Esophagus muscularis mucosa (tissue), 4 donors: ENCODE measurements at regions not wholly inside any gene's neighbourhood (a gene's known extent, or its start where the extent isn't known, plus 50 kb on each side); places are given as distances from the start of the nearest gene placed in this dataset.

ENCODE experiments used
- DNase-seq: peaks from one replicate; pipeline ENCODE4 v3.0.0-alpha.2; 2017; ENCODE audit errors: extremely low spot score
- H3K27ac ChIP-seq, 4 donors: fragments of 200-600 bp; sonication (generic); replicated peaks in 1 of 4; 1 replicate in 3 of 4; 2 replicates in 1 of 4; pipeline ENCODE4 v1.5.1; 2016 to 2019; ENCODE audit warnings: mild to moderate bottlenecking in 1 of 4
- H3K27me3 ChIP-seq, 4 donors: fragments of 200-600 bp; sonication (generic); one replicate each; pipeline versions ENCODE4 v1.5.1 to v1.6.0; 2016 to 2019
- H3K36me3 ChIP-seq, 4 donors: fragments of 200-600 bp; sonication (generic); one replicate each; pipeline ENCODE4 v1.5.1; 2016 to 2019
- H3K4me1 ChIP-seq, 4 donors: fragments of 200-600 bp; sonication (generic); one replicate each; pipeline ENCODE4 v1.5.1; 2016 to 2019
- H3K4me3 ChIP-seq, 4 donors: fragments of 200-600 bp; sonication (generic); 1 replicate in 2 of 4; 2 replicates in 2 of 4; pipeline ENCODE4 v1.5.1; 2016 to 2019; ENCODE audit warnings: mild to moderate bottlenecking in 4 of 4, moderate library complexity in 1 of 4
- H3K9me3 ChIP-seq, 4 donors: fragments of 200-600 bp; sonication (generic); 1 replicate in 3 of 4; 2 replicates in 1 of 4; pipeline ENCODE4 v1.5.1; 2016 to 2019
- CTCF ChIP-seq, 3 experiments: fragments of 200-600 bp in 2 of 3; fragments of 450-650 bp in 1 of 3; sonication (generic) in 2 of 3; IDR thresholded peaks; one replicate each; pipeline ENCODE4 v1.5.1; 2017 to 2019; ENCODE audit warnings: antibody characterized with exemption in 3 of 3, mild to moderate bottlenecking in 2 of 3, moderate library complexity in 1 of 3
- EP300 ChIP-seq: sonication (generic); formaldehyde crosslinking; IDR thresholded peaks from one replicate; pipeline ENCODE4 v1.6.1; 2017; ENCODE audit warnings: antibody characterized with exemption
- POLR2A ChIP-seq: fragments of 450-650 bp; IDR thresholded peaks from one replicate; pipeline ENCODE4 v1.6.1; 2017; ENCODE audit warnings: antibody characterized with exemption, moderate library complexity, mild to moderate bottlenecking, low read depth
- POLR2AphosphoS5 ChIP-seq, 2 donors: sonication (generic); formaldehyde crosslinking; IDR thresholded peaks; one replicate each; pipeline ENCODE4 v1.6.1; 2017; ENCODE audit warnings: antibody characterized with exemption in 2 of 2
- WGBS: methylation state at CpG from one replicate; pipeline ENCODE4 v1.1.5; 2018; 5-methylcytosine and 5-hydroxymethylcytosine counted together
- intact Hi-C: fragments of 100-400 bp; cut with DNase I; formaldehyde crosslinking; loops from one replicate; pipeline ENCODE4 v1.15.1; 2023

GRCh38 chr2:147709655-147710054 lies 135.2 kb upstream of the ACVR2A start:
- H3K4me1 ChIP-seq, result no peaks in the 10 kb centered on the region
- intact Hi-C loops, result no loop called here

DNA sequence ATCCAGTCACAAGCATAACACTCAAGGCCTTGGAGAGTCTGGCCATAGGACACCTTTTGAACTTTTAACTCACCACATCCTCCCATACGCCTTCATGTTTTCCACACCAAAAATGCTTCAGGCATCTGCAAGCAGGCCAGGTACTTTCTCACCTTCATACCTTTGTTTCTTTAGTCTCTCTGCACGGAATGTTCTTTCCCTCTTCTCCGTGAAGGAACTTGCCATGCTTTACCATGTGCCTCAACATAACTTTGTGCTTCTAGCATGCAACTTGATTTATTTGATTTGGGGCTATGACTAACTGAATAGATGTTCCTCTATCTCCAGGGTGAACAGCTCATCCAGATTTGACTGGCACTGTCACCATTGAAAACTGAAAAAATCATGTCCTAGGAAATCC lies 141.7 kb upstream of the ACVR2A start:
- Histone ChIP-seq H3K4me1 (no peaks in the 10 kb centered on the region), H3K9me3 (no peaks in the 10 kb centered on the region), H3K4me3 (no peak overlapping the region), H3K36me3 (no peaks in the 10 kb centered on the region), H3K27ac (no peak overlapping the region), H3K27me3 (no peaks in the 10 kb centered on the region)
- intact Hi-C loops, result no loop called here
- no peak for DNase-seq
- WGBS, result 63% methylated on average over 3 of the region's 3 CpGs
- TF ChIP-seq CTCF (IDR thresholded peaks at IDR 0.05) (no peak), EP300 (no peak), POLR2AphosphoS5 (IDR thresholded peaks at IDR 0.05) (no peak), POLR2A (no peak)

More at GRCh38 chr2:147709655-147710054, 135.2 kb upstream of the ACVR2A start:
- Histone ChIP-seq H3K27me3 (no peaks in the 10 kb centered on the region), H3K36me3 (no peaks in the 10 kb centered on the region), H3K27ac (no peak overlapping the region), H3K9me3 (peaks cover 0 to 4% (median 0%) of the 10 kb centered on the region in 4 donors), H3K4me3 (no peak overlapping the region)
- no peak for DNase-seq
- TF ChIP-seq POLR2A, result no peak
- no peak for TF ChIP-seq EP300
- no peak for TF ChIP-seq POLR2AphosphoS5 (IDR thresholded peaks at IDR 0.05)
- TF ChIP-seq CTCF (IDR thresholded peaks at IDR 0.05), result no peak

DNA sequence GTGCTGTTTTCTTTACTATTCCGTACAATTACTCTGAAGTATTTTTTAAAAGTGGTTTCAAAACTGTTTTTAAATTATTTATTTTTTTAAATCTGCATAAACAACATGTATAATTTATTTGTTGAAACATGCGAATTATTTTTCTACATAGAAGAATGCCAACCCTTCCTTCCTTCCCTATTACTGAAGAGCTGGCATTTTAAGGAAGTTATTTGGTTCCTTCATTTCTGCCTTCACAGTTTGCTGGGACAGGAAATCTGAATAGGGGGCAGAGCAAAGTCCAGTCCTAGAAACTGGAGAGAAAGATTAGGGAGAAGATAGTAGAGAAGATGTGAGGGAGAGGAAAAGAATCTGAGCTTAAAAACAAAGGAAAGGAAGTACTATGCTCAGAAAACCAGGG lies 146.7 kb upstream of the ACVR2A start:
- TF ChIP-seq POLR2AphosphoS5 (IDR thresholded peaks at IDR 0.05) (no peak), EP300 (no peak), CTCF (IDR thresholded peaks at IDR 0.05) (no peak), POLR2A (no peak)
- 85% methylated on average over 2 of the region's 2 CpGs for WGBS
- H3K27me3 ChIP-seq, result no peaks in the 10 kb centered on the region
- H3K36me3 ChIP-seq, result no peaks in the 10 kb centered on the region
- no peak for DNase-seq
- no peaks in the 10 kb centered on the region for H3K4me1 ChIP-seq
- H3K9me3 ChIP-seq, result no peaks in the 10 kb centered on the region
- intact Hi-C loops, result no loop called here
- no peak overlapping the region for H3K27ac ChIP-seq
- H3K4me3 ChIP-seq, result no peak overlapping the region

DNA sequence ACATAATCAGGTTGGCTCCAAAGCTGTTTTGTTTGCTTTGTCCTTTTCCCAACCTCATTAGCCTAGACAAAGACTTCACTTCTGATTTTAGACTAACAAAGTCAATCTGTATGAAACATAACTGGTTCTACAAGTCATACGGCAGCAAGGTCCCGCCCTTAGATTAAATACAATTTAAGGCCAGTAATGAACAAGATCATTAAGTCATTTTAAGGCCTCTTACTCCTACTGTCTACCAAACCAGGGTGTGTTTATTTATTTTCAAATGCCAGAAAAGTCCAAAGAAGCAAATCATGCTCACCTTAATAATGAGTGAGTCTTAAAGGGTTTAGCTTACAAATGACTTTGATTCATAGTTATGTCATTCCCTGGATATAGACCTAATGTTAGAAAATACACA lies 148.4 kb upstream of the ACVR2A start:
- DNase-seq, result no peak
- WGBS, result 74% methylated on average over 2 of the region's 2 CpGs
- no peak overlapping the region for H3K4me3 ChIP-seq
- TF ChIP-seq CTCF (IDR thresholded peaks at IDR 0.05) (no peak), POLR2A (no peak), POLR2AphosphoS5 (IDR thresholded peaks at IDR 0.05) (no peak), EP300 (no peak)
- no peaks in the 10 kb centered on the region for H3K9me3 ChIP-seq
- H3K27me3 ChIP-seq, result no peaks in the 10 kb centered on the region
- no peaks in the 10 kb centered on the region for H3K36me3 ChIP-seq
- intact Hi-C loops, result no loop called here
- H3K4me1 ChIP-seq, result no peaks in the 10 kb centered on the region
- H3K27ac ChIP-seq, result no peak overlapping the region

DNA sequence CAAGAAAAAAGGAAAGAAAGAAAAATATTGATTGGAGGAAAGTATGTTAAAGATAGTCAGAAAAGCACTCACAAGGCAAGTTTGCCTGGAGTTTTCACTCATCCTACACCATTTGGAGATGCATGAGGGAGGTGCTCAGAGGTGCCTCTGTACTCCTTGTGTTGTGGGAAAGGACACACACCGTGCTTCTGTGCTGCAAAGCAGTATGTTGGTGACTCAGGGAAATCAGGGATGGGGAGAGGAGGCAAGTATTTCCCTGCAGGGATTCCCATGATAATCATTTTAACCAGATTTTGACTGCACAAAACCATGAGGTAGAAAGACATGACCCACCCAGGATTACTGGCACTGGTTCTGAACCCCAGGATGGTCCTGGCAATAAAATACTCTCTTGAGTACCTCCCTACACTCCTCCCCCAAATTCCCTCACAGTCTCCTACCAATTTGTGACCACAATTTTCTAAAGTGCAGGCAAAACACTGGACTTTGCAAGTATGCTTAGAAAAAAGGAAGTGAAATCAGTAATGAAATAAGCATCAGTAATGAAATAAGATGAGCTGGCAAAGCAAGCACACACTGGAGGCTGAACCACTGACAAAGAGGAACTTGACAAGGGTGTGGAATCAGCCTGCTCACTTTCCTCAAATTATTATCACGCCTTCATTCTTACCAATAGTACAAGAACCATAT lies 155.5 kb upstream of the ACVR2A start:
- intact Hi-C loops, result no loop called here
- Histone ChIP-seq H3K27ac (no peak overlapping the region), H3K4me1 (no peaks in the 10 kb centered on the region), H3K27me3 (no peaks in the 10 kb centered on the region), H3K4me3 (no peak overlapping the region), H3K9me3 (no peaks in the 10 kb centered on the region), H3K36me3 (no peaks in the 10 kb centered on the region)
- no peak for TF ChIP-seq POLR2AphosphoS5 (IDR thresholded peaks at IDR 0.05)
- no peak for TF ChIP-seq CTCF (IDR thresholded peaks at IDR 0.05)
- no peak for TF ChIP-seq POLR2A
- no peak for TF ChIP-seq EP300
- DNase-seq, result no peak
- WGBS, result 75% methylated on average over 2 of the region's 2 CpGs
